ENCODE measurements at regions not wholly inside any gene's neighbourhood (a gene's known extent, or its start where the extent isn't known, plus 50 kb on each side); places are given as distances from the start of the nearest gene placed in this dataset.

- TF ChIP-seq CTCF (IDR thresholded peaks at IDR 0.05; ENCODE audit: insufficient read depth, low read depth, low read length), result no peak
- TF ChIP-seq EZH2 (IDR thresholded peaks at IDR 0.05; ENCODE audit: insufficient read depth, low read length), result no peak
Observed at GRCh38 chr13:58721273-58721672, 1089.7 kb downstream of the PCDH17 start.
